NCI-H748 (cell line): ENCODE measurements at regions not wholly inside any gene's neighbourhood (a gene's known extent, or its start where the extent isn't known, plus 50 kb on each side); places are given as distances from the start of the nearest gene placed in this dataset.
A peak's percentile ranks its signal among the peaks of the same experiment; 100 is the strongest.

ENCODE experiments used
- DNase-seq: peaks from one replicate; lab custom pipeline; 2025; ENCODE audit not compliant: unreplicated experiment; lab: John Stamatoyannopoulos, UW

DNA sequence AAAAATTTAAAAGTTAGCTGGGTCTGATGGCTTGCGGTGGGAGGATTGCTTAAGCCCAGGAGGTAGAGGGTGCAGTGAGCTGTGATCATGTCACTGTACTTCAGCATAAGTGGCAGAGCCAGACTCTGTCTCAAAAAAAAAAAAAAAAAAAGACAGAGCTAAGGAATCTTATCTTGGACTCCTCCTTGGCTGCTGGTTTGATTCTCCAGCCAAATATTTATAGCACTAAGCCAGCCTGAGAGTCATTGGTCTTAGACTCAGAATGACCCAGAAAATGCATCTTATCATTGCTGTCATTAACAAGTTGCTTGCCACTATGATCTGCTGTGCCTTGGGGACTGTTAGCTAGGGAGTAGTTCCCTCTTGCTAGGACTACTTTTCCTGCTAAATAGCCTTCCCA lies 164.7 kb downstream of the GNAT3 start:
- no peak for DNase-seq

- DNase-seq = no peak
Observed at GRCh38 chr7:80346704-80347103, 165.2 kb downstream of the GNAT3 start.

DNA sequence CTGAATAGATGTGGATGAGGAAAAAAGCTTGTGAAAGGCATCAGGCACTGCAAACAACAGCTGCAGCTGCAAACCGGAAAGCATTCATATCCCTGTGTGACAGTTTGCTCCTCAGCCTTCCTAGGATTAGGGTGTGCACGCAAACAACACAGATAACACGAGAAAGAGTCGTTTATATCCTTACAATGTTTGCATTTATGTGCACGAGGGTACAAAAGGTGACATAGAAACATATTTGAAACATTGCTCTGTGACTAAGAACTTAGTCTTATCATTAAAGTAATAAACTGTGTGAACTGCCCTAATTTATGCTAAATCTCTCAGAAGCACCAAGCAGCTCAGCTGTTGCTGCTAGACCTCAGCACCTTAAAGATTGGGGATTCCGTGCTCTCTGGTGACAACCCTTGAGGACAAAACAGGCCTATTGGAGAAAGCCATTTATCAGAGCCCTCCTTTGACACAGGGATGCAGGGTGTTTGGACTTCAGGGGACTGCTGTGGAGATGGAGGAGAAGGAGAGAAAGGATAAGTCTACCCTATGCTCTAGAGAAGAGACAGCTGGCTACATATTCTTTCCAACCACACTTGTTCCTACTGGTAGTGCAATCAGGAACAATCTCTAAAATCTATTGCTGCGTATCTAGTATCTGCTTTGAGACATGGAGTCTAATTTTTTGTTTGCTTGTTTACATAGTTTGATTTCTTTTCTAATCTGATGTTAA lies 176.2 kb downstream of the GNAT3 start:
- DNase-seq = peak; percentile 84

DNA sequence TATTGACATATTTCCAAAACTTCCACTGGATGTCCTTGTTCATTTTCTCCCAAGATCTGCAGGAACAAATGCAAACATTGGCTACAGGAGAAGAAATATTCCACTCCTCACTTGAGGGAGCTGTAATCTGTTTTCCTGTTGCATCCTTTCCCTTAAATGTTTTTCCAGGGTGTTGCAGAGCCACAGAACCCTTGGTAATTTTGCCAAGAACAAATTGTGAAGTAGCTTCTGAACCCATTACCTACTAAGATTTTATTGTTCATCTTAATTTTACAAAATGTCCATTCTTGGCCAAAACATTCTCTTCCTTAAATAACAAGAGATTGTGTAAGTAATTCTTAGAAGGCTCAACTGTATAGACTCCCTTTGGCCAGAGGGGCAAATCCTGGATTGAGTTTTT lies 177.0 kb downstream of the GNAT3 start:
- DNase-seq = no peak

DNA sequence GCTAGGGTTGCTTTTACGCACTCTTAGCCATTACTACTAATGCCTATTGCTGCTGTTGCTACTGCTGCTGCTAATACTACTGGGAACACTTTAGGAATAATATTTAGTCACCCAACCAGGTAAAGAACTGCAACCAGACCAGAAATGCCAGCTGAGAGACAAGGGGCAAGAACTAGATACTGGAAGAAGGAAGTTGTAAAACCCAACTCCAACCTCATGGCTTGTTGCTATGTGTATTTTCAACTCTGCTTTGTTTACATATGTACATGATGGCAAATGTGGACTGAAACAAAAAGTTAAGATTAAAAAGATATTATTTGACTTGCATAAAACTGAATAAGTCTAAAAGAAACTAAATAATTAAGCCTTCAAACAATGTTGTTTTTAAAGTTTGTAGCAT lies 177.7 kb downstream of the GNAT3 start:
- DNase-seq = no peak

- no peak for DNase-seq
Observed at GRCh38 chr7:80333040-80333439, 178.8 kb downstream of the GNAT3 start.

DNA sequence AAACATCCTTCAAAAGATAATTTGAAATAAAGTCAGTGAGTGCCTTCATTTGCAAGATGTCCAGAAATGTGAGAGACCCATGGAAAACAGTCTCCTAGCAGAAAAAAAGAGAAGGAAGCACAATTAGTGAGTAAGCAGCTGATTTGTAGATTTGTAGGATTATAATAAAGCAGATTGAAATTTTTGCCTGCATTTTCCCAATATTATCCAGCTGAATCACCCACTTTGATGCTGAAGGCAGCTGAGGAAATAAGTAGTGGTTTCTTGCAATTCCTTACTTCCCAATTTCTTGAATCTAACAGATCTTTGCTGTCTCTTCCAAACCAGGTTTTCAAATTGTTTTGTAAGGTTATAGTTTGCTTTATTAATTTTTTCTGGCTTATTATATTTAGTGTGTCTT lies 181.4 kb downstream of the GNAT3 start:
- no peak for DNase-seq

DNA sequence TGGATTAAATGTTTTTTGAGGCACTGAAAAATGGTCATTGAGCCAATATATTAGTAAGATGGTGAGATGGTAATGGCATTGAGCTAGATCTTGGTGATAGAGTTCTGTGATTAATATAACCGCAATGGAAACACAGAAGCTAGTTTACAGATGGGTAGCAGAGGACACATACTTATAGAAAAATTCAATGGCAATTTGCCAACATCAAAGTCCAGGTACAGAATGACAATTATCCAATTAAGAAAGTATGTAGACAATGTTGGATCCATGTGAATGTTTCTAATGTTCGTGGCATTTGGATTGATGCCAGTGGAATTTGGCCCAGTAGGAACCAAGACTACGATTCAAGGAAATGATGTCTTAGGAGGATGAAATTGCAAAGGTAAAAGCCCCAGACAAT lies 187.8 kb downstream of the GNAT3 start:
- DNase-seq = no peak

- no peak for DNase-seq
Observed at GRCh38 chr7:80319461-80319860, 184.8 kb downstream of the GNAI1 start.

GRCh38 chr7:80318081-80318480 lies 183.4 kb downstream of the GNAI1 start:
- DNase-seq = no peak

GRCh38 chr7:80316811-80317210 lies 182.2 kb downstream of the GNAI1 start:
- no peak for DNase-seq

DNA sequence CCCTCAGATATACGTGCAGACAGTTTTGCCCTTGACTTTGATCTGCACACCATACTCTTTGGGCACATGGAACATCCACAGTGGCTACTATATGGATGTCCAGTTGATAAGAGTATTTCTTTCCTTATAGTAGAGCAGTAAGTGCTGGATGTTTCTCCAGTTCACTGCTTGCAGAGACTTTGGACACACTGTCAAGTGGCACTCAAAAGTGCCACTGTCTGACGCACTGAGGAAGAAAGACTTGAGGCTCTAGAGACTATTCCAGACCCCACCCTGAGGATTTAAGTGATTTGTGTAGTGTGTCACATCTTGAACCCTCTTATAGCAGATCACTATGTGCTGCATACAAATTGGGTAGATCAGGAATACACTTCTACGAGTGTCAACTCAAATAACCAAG lies 179.1 kb downstream of the GNAI1 start:
- no peak for DNase-seq

- no peak for DNase-seq
Observed at GRCh38 chr7:80313067-80313626, 178.5 kb downstream of the GNAI1 start.

DNA sequence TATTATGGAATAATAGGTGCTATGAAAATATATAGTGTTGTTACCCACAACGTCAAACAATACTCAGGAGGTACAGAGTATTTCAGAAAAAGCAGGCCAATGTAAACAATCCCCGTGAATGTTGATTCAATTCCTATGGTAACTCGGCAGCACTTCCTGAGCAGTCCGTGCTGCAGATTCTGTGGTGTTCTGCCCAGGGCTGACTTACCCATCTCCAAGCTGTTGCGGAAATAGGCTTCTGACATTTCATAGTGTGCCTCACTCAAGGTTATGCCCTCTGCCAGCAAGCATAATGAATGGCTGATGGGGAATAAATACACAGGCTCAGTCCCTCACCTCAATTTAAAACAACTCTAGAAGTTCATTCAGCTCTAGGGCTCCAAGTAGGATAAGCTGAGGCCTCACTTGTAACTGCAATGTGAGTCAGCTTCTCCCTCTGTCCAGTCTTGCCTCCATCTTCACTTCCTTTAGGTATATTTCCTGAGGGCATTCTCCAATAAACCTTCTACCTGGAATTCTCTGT lies 177.6 kb downstream of the GNAI1 start:
- DNase-seq = peak; percentile 88

GRCh38 chr7:80311313-80311712 lies 176.7 kb downstream of the GNAI1 start:
- DNase-seq = no peak

DNA sequence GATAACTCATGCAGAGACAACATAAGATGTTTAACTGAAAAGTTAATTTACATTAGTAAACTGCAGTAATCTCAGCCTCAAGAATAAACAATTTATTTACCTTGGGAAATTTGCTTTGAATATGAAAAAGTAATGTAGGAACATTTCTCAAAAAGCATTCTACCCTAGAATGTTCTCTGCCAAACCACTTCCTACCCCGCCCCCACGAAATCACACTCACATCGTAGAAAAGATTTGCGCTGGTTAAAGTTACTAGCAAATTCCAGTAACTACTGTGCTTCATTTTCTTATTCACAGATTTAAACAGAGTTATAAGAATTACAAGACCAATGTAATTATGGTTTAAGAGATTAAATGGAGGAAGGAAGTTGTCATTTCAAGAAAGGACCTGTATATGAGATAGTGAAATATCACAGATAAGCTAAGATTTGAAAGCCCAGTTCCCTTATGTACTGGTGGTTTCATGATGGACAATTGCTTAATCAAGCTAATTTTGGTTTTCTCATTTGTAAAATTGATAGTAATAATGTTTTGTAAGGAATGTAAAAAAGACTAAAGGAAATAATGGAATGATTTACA lies 175.4 kb downstream of the GNAI1 start:
- no peak for DNase-seq

GRCh38 chr7:80309377-80309776 lies 174.7 kb downstream of the GNAI1 start:
- no peak for DNase-seq

GRCh38 chr7:80307227-80307856 lies 172.7 kb downstream of the GNAI1 start:
- peak; percentile 11 for DNase-seq

- DNase-seq = no peak
Observed at GRCh38 chr7:80303315-80303714, 168.7 kb downstream of the GNAI1 start.

GRCh38 chr7:80302636-80303035 lies 168.0 kb downstream of the GNAI1 start:
- DNase-seq = no peak

GRCh38 chr7:80302078-80302477 lies 167.4 kb downstream of the GNAI1 start:
- no peak for DNase-seq

- no peak for DNase-seq
Observed at GRCh38 chr7:80298201-80298600, 163.6 kb downstream of the GNAI1 start.
